Rectal smooth muscle tissue (tissue), 1 donor: ENCODE measurements at regions not wholly inside any gene's neighbourhood (a gene's known extent, or its start where the extent isn't known, plus 50 kb on each side); places are given as distances from the start of the nearest gene placed in this dataset.

ENCODE experiments used
- H3K27ac ChIP-seq: one replicate; pipeline ENCODE4 v1.7.0; 2013; ENCODE audit warnings: low read depth, low read length, inconsistent platforms
- H3K27me3 ChIP-seq: one replicate; pipeline ENCODE4 v1.7.0; 2013; ENCODE audit warnings: low read length; ENCODE audit not compliant: control insufficient read depth, insufficient read depth
- H3K36me3 ChIP-seq: one replicate; pipeline ENCODE4 v1.7.0; 2013; ENCODE audit warnings: low read length; ENCODE audit not compliant: control insufficient read depth, insufficient read depth
- H3K4me1 ChIP-seq: one replicate; pipeline ENCODE4 v1.7.0; 2013; ENCODE audit warnings: low read length; ENCODE audit not compliant: control insufficient read depth, insufficient read depth
- H3K4me3 ChIP-seq: one replicate; pipeline ENCODE4 v1.7.0; 2013; ENCODE audit warnings: low read length
- H3K9ac ChIP-seq: one replicate; pipeline ENCODE4 v1.7.0; 2013; ENCODE audit warnings: low read length

DNA sequence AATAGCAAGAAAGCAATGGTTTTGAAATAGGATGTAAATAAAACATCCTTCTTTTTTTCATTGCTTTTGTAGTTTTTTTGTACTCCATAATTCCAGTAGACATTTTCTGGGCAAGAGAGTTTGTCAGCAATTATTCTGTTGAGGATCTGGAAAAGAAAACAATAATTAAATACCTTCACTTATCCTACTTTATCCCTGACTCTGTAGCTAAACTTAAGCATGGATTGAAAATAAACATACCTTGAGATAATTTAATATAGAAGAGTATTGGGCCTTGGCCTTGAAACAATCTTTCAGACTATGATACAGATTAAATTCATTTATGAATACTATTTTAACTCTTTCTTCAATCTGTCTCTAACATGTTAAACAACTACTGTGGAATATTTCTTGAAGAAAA, 321.2 kb downstream of the CHRM3 start:
- Histone ChIP-seq H3K36me3 (no peaks in the 10 kb centered on the region), H3K4me1 (no peaks in the 10 kb centered on the region), H3K27ac (no peak overlapping the region), H3K27me3 (no peaks in the 10 kb centered on the region), H3K4me3 (no peak overlapping the region), H3K9ac (no peak overlapping the region)

- Histone ChIP-seq H3K9ac (no peak overlapping the region), H3K27ac (no peak overlapping the region), H3K27me3 (no peaks in the 10 kb centered on the region), H3K4me1 (no peaks in the 10 kb centered on the region), H3K36me3 (no peaks in the 10 kb centered on the region), H3K4me3 (no peak overlapping the region)
Observed at GRCh38 chr1:239708622-239709021, 322.3 kb downstream of the CHRM3 start.

DNA sequence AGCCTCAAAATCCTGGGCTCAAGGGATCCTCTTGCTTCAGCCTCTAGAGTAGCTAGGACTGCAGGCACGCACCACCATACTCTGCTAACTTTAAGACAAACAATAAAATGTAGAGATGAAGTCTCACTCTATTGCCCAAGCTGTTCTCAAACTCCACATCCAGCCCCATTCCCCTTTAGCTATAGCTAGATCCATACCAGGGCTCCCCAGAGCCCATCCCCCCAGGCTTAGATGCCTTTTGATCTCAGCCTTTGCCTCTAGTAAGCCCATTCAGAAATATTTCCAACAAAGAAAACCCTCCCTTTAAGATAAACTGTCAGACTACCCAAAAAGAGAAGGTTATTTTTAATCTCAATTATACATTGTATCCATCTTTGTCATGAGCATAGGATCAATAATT, 325.4 kb downstream of the CHRM3 start:
- no peak overlapping the region for H3K27ac ChIP-seq
- no peak overlapping the region for H3K9ac ChIP-seq
- H3K4me1 ChIP-seq = no peaks in the 10 kb centered on the region
- H3K27me3 ChIP-seq = no peaks in the 10 kb centered on the region
- no peak overlapping the region for H3K4me3 ChIP-seq
- no peaks in the 10 kb centered on the region for H3K36me3 ChIP-seq

GRCh38 chr1:239717097-239717917, 330.9 kb downstream of the CHRM3 start:
- Histone ChIP-seq H3K27ac (no peak overlapping the region), H3K36me3 (no peaks in the 10 kb centered on the region), H3K27me3 (no peaks in the 10 kb centered on the region), H3K4me3 (no peak overlapping the region), H3K4me1 (peaks cover 3% of the 10 kb centered on the region), H3K9ac (no peak overlapping the region)

DNA sequence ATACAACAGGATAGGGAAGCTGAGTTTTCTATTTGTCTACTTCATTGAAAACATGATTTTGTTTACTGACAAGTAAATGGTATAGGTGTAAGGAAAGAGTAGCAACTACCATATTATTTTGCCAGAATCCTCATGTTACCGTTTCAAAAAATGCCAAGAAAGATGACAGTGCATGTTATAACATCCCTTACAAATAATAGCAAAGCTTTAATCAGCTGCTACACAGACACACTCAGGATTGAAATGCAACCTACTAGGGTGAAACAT, 331.5 kb downstream of the CHRM3 start:
- H3K27ac ChIP-seq = no peak overlapping the region

GRCh38 chr1:239718571-239718970, 332.2 kb downstream of the CHRM3 start:
- Histone ChIP-seq H3K36me3 (no peaks in the 10 kb centered on the region), H3K9ac (no peak overlapping the region), H3K27me3 (no peaks in the 10 kb centered on the region), H3K4me1 (peaks cover 3% of the 10 kb centered on the region), H3K4me3 (no peak overlapping the region), H3K27ac (no peak overlapping the region)

More for the DNA sequence above, 331.5 kb downstream of the CHRM3 start:
- no peak overlapping the region for H3K4me3 ChIP-seq
- H3K27me3 ChIP-seq = no peaks in the 10 kb centered on the region
- H3K36me3 ChIP-seq = no peaks in the 10 kb centered on the region
- no peak overlapping the region for H3K9ac ChIP-seq
- H3K4me1 ChIP-seq = peaks cover 3% of the 10 kb centered on the region

DNA sequence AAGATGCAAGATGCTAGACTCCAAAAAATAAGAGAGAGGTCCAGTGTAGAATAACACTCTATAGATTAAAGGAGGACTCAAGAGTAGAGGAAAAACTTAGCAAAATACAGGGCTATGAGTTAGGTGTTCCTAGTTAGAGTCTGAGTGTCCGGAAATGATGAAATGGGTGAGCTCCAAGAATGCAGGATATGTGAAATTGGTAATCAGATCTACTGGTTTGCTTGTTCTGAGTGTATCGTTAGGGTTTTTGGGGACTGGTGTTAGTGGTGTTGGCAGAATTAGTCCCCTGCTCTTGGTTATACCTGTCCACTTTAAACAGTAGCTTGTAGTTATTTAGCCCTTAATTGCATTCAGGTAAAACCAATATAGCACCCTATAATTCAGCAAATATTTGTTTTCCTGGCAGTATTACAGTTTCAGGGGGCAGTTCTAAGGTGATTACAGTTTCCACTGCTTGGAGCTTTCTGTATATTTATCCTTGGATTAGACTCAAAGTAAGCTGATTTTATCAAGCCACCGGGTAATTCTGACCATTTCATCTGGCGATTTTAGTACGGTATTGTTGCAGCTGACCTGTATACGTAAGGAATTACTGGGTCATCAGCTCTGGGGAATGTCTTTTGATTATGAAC, 332.7 kb downstream of the CHRM3 start:
- Histone ChIP-seq H3K4me3 (no peak overlapping the region), H3K36me3 (no peaks in the 10 kb centered on the region), H3K4me1 (peaks cover 3% of the 10 kb centered on the region), H3K9ac (no peak overlapping the region), H3K27ac (no peak overlapping the region), H3K27me3 (no peaks in the 10 kb centered on the region)

DNA sequence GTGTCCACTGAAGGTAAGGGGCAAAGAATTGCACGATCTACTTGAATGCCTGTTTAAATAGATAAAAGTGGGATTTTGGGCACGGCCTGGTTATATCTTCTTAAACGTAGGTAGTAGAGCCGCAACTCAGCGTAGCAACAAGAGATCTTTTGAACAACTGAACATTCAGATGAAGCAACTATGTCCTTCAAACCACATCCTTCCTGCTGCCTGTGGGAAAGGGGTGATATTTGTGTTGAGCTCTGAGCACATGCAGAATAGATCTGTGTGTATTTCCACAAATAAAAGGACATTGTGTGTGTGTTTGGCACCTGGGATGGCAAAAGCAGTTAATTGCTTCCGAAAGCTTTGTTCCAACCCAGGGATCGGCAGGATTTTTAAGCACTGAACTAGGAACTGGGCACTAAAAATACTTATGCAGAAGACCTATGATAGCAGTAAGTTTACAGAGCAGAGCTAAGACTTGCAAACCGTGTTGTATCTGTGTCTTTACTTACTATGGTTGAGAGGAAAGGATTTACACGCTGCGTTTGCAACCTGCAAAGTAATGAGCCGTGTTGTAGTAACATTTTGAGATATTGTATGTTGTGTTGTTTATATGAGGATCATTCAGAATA, 333.4 kb downstream of the CHRM3 start:
- peaks cover 3% of the 10 kb centered on the region for H3K4me1 ChIP-seq
- no peak overlapping the region for H3K4me3 ChIP-seq

DNA sequence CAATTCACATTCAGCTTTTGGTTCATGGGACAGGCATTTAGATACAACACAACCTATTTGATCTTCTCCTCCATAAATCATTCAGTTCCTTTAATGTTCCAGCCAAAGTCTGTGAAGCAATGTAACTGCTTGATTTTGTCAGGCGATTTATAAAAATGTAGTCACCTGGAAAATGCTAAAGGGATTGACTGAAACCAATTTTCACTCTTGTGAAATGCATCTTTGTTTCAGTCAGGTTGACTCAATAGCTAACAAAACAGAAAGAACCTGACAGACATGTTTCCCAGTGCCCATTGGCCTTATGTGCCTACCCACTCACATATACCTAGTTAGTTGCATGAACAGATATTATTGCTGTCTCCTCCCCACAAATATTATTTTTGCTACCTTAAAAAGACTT, 335.7 kb downstream of the CHRM3 start:
- H3K4me1 ChIP-seq = peaks cover 3% of the 10 kb centered on the region

More for the DNA sequence above, 333.4 kb downstream of the CHRM3 start:
- Histone ChIP-seq H3K36me3 (no peaks in the 10 kb centered on the region), H3K27me3 (no peaks in the 10 kb centered on the region), H3K9ac (no peak overlapping the region), H3K27ac (no peak overlapping the region)

GRCh38 chr1:239723776-239724367, 337.5 kb downstream of the CHRM3 start:
- Histone ChIP-seq H3K27ac (no peak overlapping the region), H3K9ac (no peak overlapping the region), H3K36me3 (no peaks in the 10 kb centered on the region), H3K27me3 (no peaks in the 10 kb centered on the region), H3K4me3 (no peak overlapping the region), H3K4me1 (no peaks in the 10 kb centered on the region)

More for the DNA sequence above, 335.7 kb downstream of the CHRM3 start:
- Histone ChIP-seq H3K36me3 (no peaks in the 10 kb centered on the region), H3K9ac (no peak overlapping the region), H3K4me3 (no peak overlapping the region), H3K27ac (no peak overlapping the region), H3K27me3 (no peaks in the 10 kb centered on the region)

DNA sequence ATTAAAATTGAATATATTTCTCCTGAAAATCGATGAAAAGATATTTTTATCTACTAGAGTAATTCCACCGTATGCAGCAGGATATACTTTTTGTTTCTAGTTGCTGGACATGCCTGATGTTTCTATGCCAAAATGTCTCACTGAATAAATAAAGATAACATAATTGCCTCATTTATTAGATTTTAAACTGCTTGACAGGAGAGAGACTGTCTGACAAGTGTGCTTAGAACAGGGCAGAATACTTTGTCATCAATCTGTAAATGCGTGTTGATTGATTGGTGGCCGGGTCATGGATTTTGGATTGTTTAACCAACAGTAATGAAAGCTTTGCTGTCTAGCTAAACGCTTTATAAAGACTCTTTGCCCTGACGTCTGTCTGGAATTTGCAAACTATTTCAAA, 339.0 kb downstream of the CHRM3 start:
- Histone ChIP-seq H3K36me3 (no peaks in the 10 kb centered on the region), H3K27me3 (no peaks in the 10 kb centered on the region), H3K4me3 (no peak overlapping the region)

DNA sequence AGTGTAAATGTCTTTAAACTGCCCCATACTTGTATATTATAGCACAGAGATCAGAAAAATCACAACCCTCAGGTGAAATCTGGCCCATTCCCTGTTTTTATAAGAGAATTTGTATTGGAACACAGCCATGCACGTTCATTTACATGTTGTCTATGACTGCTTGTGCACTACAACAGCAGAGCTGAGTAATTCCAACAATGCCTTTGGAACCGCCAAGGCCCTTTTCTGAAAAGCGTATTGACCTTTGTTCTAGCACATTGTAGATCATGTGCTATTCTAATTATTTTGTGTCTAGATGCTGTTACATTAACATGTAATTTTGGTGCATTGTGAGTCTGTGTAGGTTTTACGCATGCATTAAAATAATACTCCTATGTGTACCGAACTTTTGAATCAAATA, 339.6 kb downstream of the CHRM3 start:
- no peaks in the 10 kb centered on the region for H3K36me3 ChIP-seq
- H3K27ac ChIP-seq = no peak overlapping the region
- H3K27me3 ChIP-seq = no peaks in the 10 kb centered on the region
- no peak overlapping the region for H3K9ac ChIP-seq
- no peaks in the 10 kb centered on the region for H3K4me1 ChIP-seq
- H3K4me3 ChIP-seq = no peak overlapping the region

More for the DNA sequence above, 339.0 kb downstream of the CHRM3 start:
- no peak overlapping the region for H3K27ac ChIP-seq
- no peaks in the 10 kb centered on the region for H3K4me1 ChIP-seq
- H3K9ac ChIP-seq = no peak overlapping the region
